Thyroid gland (tissue), 4 donors: ENCODE measurements at regions not wholly inside any gene's neighbourhood (a gene's known extent, or its start where the extent isn't known, plus 50 kb on each side); places are given as distances from the start of the nearest gene placed in this dataset.

Source experiments
- DNase-seq, 2 donors: peaks; one replicate each; pipeline ENCODE4 v3.0.0-alpha.2; 2019
- H3K27ac ChIP-seq, 3 donors: fragments of 200-600 bp; sonication (generic); 1 replicate in 2 of 3; 2 replicates in 1 of 3; pipeline ENCODE4 v1.5.1; 2016 to 2019; ENCODE audit warnings: mild to moderate bottlenecking in 1 of 3, moderate library complexity in 1 of 3
- H3K27me3 ChIP-seq: fragments of 200-600 bp; sonication (generic); one replicate; pipeline ENCODE4 v1.5.1; 2019
- H3K36me3 ChIP-seq, 2 donors: fragments of 200-600 bp; sonication (generic); one replicate each; pipeline ENCODE4 v1.5.1; 2016 to 2019
- H3K4me1 ChIP-seq, 2 donors: fragments of 200-600 bp; sonication (generic); one replicate each; pipeline ENCODE4 v1.5.1; 2017 to 2019
- H3K4me3 ChIP-seq, 3 donors: fragments of 200-600 bp; sonication (generic); replicated peaks in 1 of 3; 1 replicate in 2 of 3; 2 replicates in 1 of 3; pipeline ENCODE4 v1.5.1; 2016; ENCODE audit warnings: mild to moderate bottlenecking in 1 of 3
- H3K9me3 ChIP-seq: fragments of 200-600 bp; sonication (generic); one replicate; pipeline ENCODE4 v1.5.1; 2017
- CTCF ChIP-seq, 6 experiments: fragments of 200-600 bp in 3 of 6; fragments of 450-650 bp in 3 of 6; sonication (generic) in 3 of 6; IDR thresholded peaks; one replicate each; pipeline ENCODE4 v1.5.1; 2016 to 2019; ENCODE audit warnings: antibody characterized with exemption in 6 of 6, mild to moderate bottlenecking in 2 of 6, inconsistent platforms in 1 of 6, moderate library complexity in 1 of 6
- POLR2A ChIP-seq, 2 donors: fragments of 450-650 bp; IDR thresholded peaks; one replicate each; pipeline ENCODE4 v1.6.1; 2017; ENCODE audit warnings: antibody characterized with exemption in 2 of 2, mild to moderate bottlenecking in 2 of 2, moderate library complexity in 1 of 2
- WGBS, 2 donors: methylation state at CpG; one replicate each; pipeline ENCODE4 v1.1.5; 2017; 5-methylcytosine and 5-hydroxymethylcytosine counted together
- intact Hi-C: fragments of 100-400 bp; cut with DNase I; formaldehyde crosslinking; loops from one replicate; pipeline ENCODE4 v1.15.1; 2023

GRCh38 chr2:239828192-239828972 is 196.8 kb downstream of the NDUFA10 start:
- intact Hi-C loops: no loop called here
- Histone ChIP-seq H3K4me3 (no peak overlapping the region), H3K4me1 (peaks cover 0 to 3% of the 10 kb centered on the region in 2 donors), H3K9me3 (no peaks in the 10 kb centered on the region), H3K36me3 (no peaks in the 10 kb centered on the region), H3K27me3 (no peaks in the 10 kb centered on the region), H3K27ac (no peak overlapping the region)
- TF ChIP-seq CTCF (IDR thresholded peaks at IDR 0.05) (no peak), POLR2A (IDR thresholded peaks at IDR 0.05) (no peak)
- 72% methylated on average over 16 to 18 of the region's 20 CpGs for WGBS, 2 donors
- DNase-seq: no peak

- Histone ChIP-seq H3K4me3 (no peak overlapping the region), H3K27ac (no peak overlapping the region), H3K27me3 (no peaks in the 10 kb centered on the region), H3K36me3 (no peaks in the 10 kb centered on the region), H3K9me3 (no peaks in the 10 kb centered on the region), H3K4me1 (peaks cover 0 to 3% of the 10 kb centered on the region in 2 donors)
- TF ChIP-seq CTCF (IDR thresholded peaks at IDR 0.05) (no peak), POLR2A (IDR thresholded peaks at IDR 0.05) (no peak)
- DNase-seq: no peak
- intact Hi-C loops: no loop called here
- WGBS, 2 donors: 90 to 92% methylated on average over 9 to 11 of the region's 11 CpGs
These were observed 197.6 kb downstream of the NDUFA10 start for GRCh38 chr2:239827523-239827890.

GRCh38 chr2:239826786-239827522 is 198.2 kb downstream of the NDUFA10 start:
- TF ChIP-seq CTCF (IDR thresholded peaks at IDR 0.05) (no peak), POLR2A (IDR thresholded peaks at IDR 0.05) (no peak)
- Histone ChIP-seq H3K4me1 (peaks cover 0 to 3% of the 10 kb centered on the region in 2 donors), H3K36me3 (no peaks in the 10 kb centered on the region), H3K27me3 (no peaks in the 10 kb centered on the region), H3K4me3 (no peak overlapping the region), H3K9me3 (no peaks in the 10 kb centered on the region), H3K27ac (no peak overlapping the region)
- WGBS, 2 donors: 68 to 71% methylated on average over 20 to 21 of the region's 21 CpGs
- peak in 1 of 2 donors; percentile 28 for DNase-seq
- intact Hi-C loops: no loop called here

- intact Hi-C loops: no loop called here
- WGBS, 2 donors: 96 to 99% methylated on average over 13 of the region's 13 CpGs
- Histone ChIP-seq H3K4me1 (peaks cover 0 to 3% of the 10 kb centered on the region in 2 donors), H3K9me3 (no peaks in the 10 kb centered on the region), H3K36me3 (no peaks in the 10 kb centered on the region), H3K4me3 (no peak overlapping the region), H3K27ac (no peak overlapping the region), H3K27me3 (no peaks in the 10 kb centered on the region)
- no peak for TF ChIP-seq POLR2A (IDR thresholded peaks at IDR 0.05)
- no peak for TF ChIP-seq CTCF (IDR thresholded peaks at IDR 0.05)
- DNase-seq: no peak
These were observed 198.8 kb downstream of the NDUFA10 start for GRCh38 chr2:239826376-239826775.

- no peak for TF ChIP-seq POLR2A (IDR thresholded peaks at IDR 0.05)
- Histone ChIP-seq H3K4me3 (no peak overlapping the region), H3K4me1 (peaks cover 0 to under 1% of the 10 kb centered on the region in 2 donors), H3K36me3 (no peaks in the 10 kb centered on the region), H3K27ac (no peak overlapping the region), H3K27me3 (no peaks in the 10 kb centered on the region), H3K9me3 (no peaks in the 10 kb centered on the region)
- intact Hi-C loops: no loop called here
- 87% methylated on average over 5 of the region's 5 CpGs for WGBS, 2 donors
- no peak for DNase-seq
These were observed 199.5 kb downstream of the NDUFA10 start for GRCh38 chr2:239825705-239825979.
